ENCODE measurements at regions not wholly inside any gene's neighbourhood (a gene's known extent, or its start where the extent isn't known, plus 50 kb on each side); places are given as distances from the start of the nearest gene placed in this dataset.

GRCh38 chr12:30269496-30269895 lies 426.2 kb downstream of the IPO8 start:
- H3K4me3 ChIP-seq (replicated peaks; ENCODE audit: low read depth, low read length) = no peak overlapping the region
- peak; percentile 16 for DNase-seq (ENCODE audit: low read depth)
- TF ChIP-seq, protein P1, sequence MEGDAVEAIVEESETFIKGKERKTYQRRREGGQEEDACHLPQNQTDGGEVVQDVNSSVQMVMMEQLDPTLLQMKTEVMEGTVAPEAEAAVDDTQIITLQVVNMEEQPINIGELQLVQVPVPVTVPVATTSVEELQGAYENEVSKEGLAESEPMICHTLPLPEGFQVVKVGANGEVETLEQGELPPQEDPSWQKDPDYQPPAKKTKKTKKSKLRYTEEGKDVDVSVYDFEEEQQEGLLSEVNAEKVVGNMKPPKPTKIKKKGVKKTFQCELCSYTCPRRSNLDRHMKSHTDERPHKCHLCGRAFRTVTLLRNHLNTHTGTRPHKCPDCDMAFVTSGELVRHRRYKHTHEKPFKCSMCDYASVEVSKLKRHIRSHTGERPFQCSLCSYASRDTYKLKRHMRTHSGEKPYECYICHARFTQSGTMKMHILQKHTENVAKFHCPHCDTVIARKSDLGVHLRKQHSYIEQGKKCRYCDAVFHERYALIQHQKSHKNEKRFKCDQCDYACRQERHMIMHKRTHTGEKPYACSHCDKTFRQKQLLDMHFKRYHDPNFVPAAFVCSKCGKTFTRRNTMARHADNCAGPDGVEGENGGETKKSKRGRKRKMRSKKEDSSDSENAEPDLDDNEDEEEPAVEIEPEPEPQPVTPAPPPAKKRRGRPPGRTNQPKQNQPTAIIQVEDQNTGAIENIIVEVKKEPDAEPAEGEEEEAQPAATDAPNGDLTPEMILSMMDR (IDR thresholded peaks at IDR 0.05; ENCODE audit: low read length, missing control alignments) = no peak

- DNase-seq (ENCODE audit: low read depth) = peak; percentile 8
These were observed 427.6 kb downstream of the IPO8 start for GRCh38 chr12:30268041-30268440.

GRCh38 chr12:30263434-30263833 lies 432.2 kb downstream of the IPO8 start:
- H3K4me3 ChIP-seq (replicated peaks; ENCODE audit: low read depth, low read length) = no peak overlapping the region
- TF ChIP-seq, protein P1 (IDR thresholded peaks at IDR 0.05; ENCODE audit: low read length, missing control alignments) = no peak
- DNase-seq (ENCODE audit: low read depth) = no peak

More at GRCh38 chr12:30268041-30268440, 427.6 kb downstream of the IPO8 start:
- TF ChIP-seq, protein P1 (IDR thresholded peaks at IDR 0.05; ENCODE audit: low read length, missing control alignments) = no peak
- H3K4me3 ChIP-seq (replicated peaks; ENCODE audit: low read depth, low read length) = no peak overlapping the region

- TF ChIP-seq, protein P1 (IDR thresholded peaks at IDR 0.05; ENCODE audit: low read length, missing control alignments) = no peak
- no peak for DNase-seq (ENCODE audit: low read depth)
- no peak overlapping the region for H3K4me3 ChIP-seq (replicated peaks; ENCODE audit: low read depth, low read length)
These were observed 438.1 kb downstream of the IPO8 start for GRCh38 chr12:30257618-30258017.

DNA sequence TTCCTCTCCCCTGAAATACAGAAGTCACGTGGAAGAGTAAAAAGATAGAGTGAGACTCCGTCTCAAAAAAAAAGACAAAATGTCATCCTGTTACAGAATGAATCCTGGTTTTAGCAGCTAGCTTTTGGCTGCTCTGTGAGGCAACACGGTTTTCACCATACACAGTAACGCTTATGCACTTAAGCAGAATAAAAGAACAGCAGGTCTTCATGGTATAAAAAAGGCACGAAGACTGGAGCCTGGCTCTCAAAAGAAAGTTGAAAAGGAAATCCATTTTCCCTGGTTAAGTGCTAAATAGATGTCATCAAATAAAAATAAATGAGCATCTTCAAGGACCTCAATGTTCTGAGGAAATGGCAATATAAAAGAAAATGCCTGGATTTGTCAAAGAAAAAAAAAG lies 444.1 kb downstream of the IPO8 start:
- no peak overlapping the region for H3K4me3 ChIP-seq (replicated peaks; ENCODE audit: low read depth, low read length)
- DNase-seq (ENCODE audit: low read depth) = no peak
- TF ChIP-seq, protein P1 (IDR thresholded peaks at IDR 0.05; ENCODE audit: low read length, missing control alignments) = no peak

DNA sequence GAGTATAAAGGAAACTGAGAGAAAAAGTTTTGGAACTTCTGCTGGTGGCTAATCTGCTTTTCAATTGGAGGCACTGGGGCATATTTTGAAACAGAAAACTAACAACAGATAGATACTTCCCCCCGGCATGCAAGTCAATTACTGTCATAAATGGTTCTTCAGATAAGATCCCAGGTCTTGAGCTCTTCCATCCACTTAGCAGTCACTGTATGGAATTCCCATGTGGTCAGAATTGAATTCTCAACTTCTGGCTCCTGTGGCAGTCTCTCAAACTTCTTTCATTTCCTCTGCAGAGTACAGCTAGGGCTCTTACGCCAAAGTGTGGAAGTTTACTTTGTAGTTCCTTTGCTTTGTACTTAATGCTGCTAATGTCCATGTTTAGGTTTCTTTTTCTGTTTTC lies 452.2 kb downstream of the IPO8 start:
- no peak for DNase-seq (ENCODE audit: low read depth)
- H3K4me3 ChIP-seq (replicated peaks; ENCODE audit: low read depth, low read length) = no peak overlapping the region
- TF ChIP-seq, protein P1 (IDR thresholded peaks at IDR 0.05; ENCODE audit: low read length, missing control alignments) = no peak

GRCh38 chr12:30219047-30219446 lies 435.3 kb upstream of the TMTC1 start:
- H3K4me3 ChIP-seq (replicated peaks; ENCODE audit: low read depth, low read length) = no peak overlapping the region
- no peak for DNase-seq (ENCODE audit: low read depth)
- TF ChIP-seq, protein P1 (IDR thresholded peaks at IDR 0.05; ENCODE audit: low read length, missing control alignments) = no peak

Data from fibroblast of pulmonary artery (primary cell).